OCI-LY7 (cell line): ENCODE measurements at regions not wholly inside any gene's neighbourhood (a gene's known extent, or its start where the extent isn't known, plus 50 kb on each side); places are given as distances from the start of the nearest gene placed in this dataset.

Source experiments
- BruUV-seq: library from RNA; stranded (reverse); fragments of 400-500 nt; replicated peaks from 2 replicates; lab custom pipeline; 2021; lab: Mats Ljungman, UMichigan
- CTCF ChIA-PET: fragments of 300-600 bp; sonication (Branson Sonifier 250); formaldehyde crosslinking; loops from one replicate; lab custom pipeline; 2022; ENCODE audit warnings: antibody characterized with exemption; ENCODE audit not compliant: unreplicated experiment; lab: Charles Lee
- POLR2A ChIA-PET: fragments of 300-600 bp; sonication (Branson Sonifier 250); formaldehyde crosslinking; loops from one replicate; lab custom pipeline; 2022; ENCODE audit warnings: antibody characterized with exemption; lab: Charles Lee
- DNase-seq: peaks from one replicate; pipeline ENCODE4 v3.0.0-alpha.2; 2015; ENCODE audit warnings: low spot score
- H2AFZ ChIP-seq: fragments of 200-600 bp; sonication (generic), shearing (Covaris generic); 2 replicates; pipeline ENCODE4 v1.6.1; 2014; ENCODE audit warnings: mild to moderate bottlenecking, antibody characterized with exemption, low read length, moderate library complexity
- H3K27ac ChIP-seq: fragments of 200-600 bp; sonication (generic); 2 replicates; pipeline ENCODE4 v1.5.1; 2014; ENCODE audit warnings: mixed run types, low read depth, mild to moderate bottlenecking, moderate library complexity, low read length, inconsistent platforms; ENCODE audit not compliant: poor library complexity, severe bottlenecking
- H3K36me3 ChIP-seq: fragments of 200-600 bp; sonication (generic); 2 replicates; pipeline ENCODE4 v1.6.1; 2014; ENCODE audit warnings: mild to moderate bottlenecking, antibody characterized with exemption, low read length, moderate library complexity, mixed read lengths; ENCODE audit not compliant: insufficient read depth
- H3K4me1 ChIP-seq: fragments of 200-600 bp; sonication (generic); 2 replicates; pipeline ENCODE4 v1.5.1; 2014; ENCODE audit warnings: mild to moderate bottlenecking, low read length; ENCODE audit not compliant: insufficient read depth, poor library complexity, severe bottlenecking
- H3K4me2 ChIP-seq: fragments of 200-600 bp; sonication (generic); 2 replicates; pipeline ENCODE4 v1.6.1; 2014; ENCODE audit warnings: mild to moderate bottlenecking, low read length
- H3K4me3 ChIP-seq: fragments of 200-600 bp; sonication (generic); 2 replicates; pipeline ENCODE4 v1.5.1; 2014; ENCODE audit warnings: mild to moderate bottlenecking, low read depth, low read length; ENCODE audit not compliant: poor library complexity, severe bottlenecking
- H3K79me2 ChIP-seq: fragments of 200-600 bp; sonication (generic); 2 replicates; pipeline ENCODE4 v1.6.1; 2016; ENCODE audit warnings: low read depth, mild to moderate bottlenecking, low read length, moderate library complexity, mixed read lengths; ENCODE audit not compliant: insufficient read depth
- H3K9me2 ChIP-seq: fragments of 200-600 bp; sonication (generic); 2 replicates; pipeline ENCODE4 v1.6.1; 2016; ENCODE audit warnings: mild to moderate bottlenecking, low read length, mixed read lengths; ENCODE audit not compliant: insufficient read depth
- H3K9me3 ChIP-seq: fragments of 200-600 bp; sonication (generic); 2 replicates; pipeline ENCODE4 v1.6.1; 2014; ENCODE audit warnings: mild to moderate bottlenecking, mixed run types, low read length, mixed read lengths
- H4K20me1 ChIP-seq: fragments of 200-600 bp; sonication (generic); 2 replicates; pipeline ENCODE4 v1.6.1; 2014; ENCODE audit warnings: mild to moderate bottlenecking, antibody characterized with exemption, low read length, moderate library complexity, mixed read lengths; ENCODE audit not compliant: insufficient read depth
- EZH2phosphoT487 ChIP-seq: fragments of 200-600 bp; sonication (generic); IDR thresholded peaks from 2 replicates; pipeline ENCODE4 v1.6.1; 2018; ENCODE audit warnings: low read depth, borderline replicate concordance, mild to moderate bottlenecking, mixed run types, antibody characterized with exemption, low read length, moderate library complexity, mixed read lengths
- intact Hi-C: fragments of 100-400 bp; cut with micrococcal nuclease; formaldehyde crosslinking; loops from one replicate; pipeline ENCODE4 v1.10.0; 2022; ENCODE audit not compliant: unreplicated experiment
- TF ChIP-seq, protein P1 (sequence below): fragments of 200-600 bp; sonication (generic); conservative IDR thresholded peaks from 2 replicates; pipeline ENCODE4 v1.5.1; 2014; ENCODE audit warnings: mild to moderate bottlenecking, antibody characterized with exemption, low read length, moderate library complexity, mixed read lengths

DNA sequence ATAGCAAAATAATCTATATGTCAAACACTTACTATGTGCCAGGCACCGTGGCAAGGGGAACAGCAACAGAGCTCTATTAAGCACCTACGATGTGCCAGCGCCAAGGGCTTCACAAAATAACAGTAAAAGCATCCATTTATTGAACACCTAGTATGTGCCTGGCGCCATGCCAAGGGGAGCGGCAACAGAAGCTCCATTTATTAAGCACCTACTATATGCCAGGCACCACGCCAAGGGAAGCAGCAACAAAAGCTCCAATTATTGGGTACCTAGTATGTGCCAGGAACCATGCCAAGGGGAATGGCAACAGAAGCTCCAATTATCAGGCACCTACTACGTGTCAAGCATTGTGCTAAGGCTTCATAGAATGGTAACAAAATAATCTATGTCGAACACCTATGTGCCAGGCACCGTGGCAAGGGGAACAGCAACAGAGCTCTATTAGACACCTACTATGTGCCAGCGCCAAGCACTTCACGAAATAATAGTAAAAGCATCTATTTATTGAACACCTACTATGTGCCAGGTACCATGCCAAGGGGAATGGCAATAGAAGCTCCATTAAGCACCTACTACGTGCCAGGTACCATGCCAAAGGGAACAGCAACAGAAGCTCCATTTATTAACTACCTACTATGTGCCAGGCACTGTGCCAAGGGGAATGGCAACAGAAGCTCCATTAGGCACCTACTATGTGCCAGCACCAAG is 107.7 kb downstream of the PTPRS start:
- no peak for DNase-seq
- POLR2A ChIA-PET: interaction anchor here (0.7 kb wide), 1 partner anchor 42 kb away, joined by 4 read pairs; no protein-coding TSS in a partner anchor
- intact Hi-C loops: no loop called here

DNA sequence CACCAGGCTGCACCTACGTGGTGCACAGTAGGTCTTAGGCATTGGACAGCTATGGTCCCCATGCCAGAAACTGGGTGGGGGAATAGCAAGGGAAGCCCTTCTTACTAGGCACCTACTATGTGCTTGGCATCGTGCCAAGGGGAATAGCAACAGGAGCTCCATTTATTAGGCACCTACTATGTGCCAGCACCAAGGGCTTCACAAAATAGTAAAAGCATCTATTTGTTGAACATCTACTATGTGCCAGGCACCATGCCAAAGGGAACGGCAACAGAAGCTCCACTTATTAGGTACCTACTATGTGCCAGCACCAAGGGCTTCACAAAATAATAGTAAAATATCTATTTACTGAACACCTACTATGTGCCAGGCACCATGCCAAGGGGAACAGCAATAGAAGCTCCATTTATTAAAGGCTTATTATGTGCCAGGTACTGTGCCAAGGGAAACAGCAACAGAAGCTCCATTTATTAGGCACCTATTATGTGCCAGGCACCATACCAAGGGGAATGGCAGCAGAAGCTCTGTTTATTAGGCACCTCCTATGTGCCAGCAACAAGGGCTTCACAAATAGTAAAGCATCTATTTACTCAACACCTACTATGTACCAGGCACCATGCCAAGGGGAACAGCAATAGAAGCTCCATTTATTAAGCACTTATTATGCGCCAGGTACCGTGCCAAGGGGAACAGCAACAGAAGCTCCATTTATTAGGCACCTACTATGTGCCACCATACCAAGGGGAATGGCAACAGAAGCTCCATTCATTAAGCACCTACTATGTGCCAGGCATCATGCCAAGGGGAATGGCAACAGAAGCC is 108.5 kb downstream of the PTPRS start:
- H3K9me2 ChIP-seq: no peaks in the 10 kb centered on the region
- DNase-seq: no peak
- intact Hi-C loops: no loop called here
- H3K4me3 ChIP-seq: no peak overlapping the region
- no peaks in the 10 kb centered on the region for H3K79me2 ChIP-seq
- no peaks in the 10 kb centered on the region for H3K9me3 ChIP-seq
- no TSS peak for BruUV-seq
- no peak overlapping the region for H3K27ac ChIP-seq
- H4K20me1 ChIP-seq: no peaks in the 10 kb centered on the region
- ChIA-PET CTCF (no interaction called here), POLR2A (interaction anchor here (0.7 kb wide), 1 partner anchor 42 kb away, joined by 4 read pairs; no protein-coding TSS in a partner anchor)
- TF ChIP-seq, protein P1, sequence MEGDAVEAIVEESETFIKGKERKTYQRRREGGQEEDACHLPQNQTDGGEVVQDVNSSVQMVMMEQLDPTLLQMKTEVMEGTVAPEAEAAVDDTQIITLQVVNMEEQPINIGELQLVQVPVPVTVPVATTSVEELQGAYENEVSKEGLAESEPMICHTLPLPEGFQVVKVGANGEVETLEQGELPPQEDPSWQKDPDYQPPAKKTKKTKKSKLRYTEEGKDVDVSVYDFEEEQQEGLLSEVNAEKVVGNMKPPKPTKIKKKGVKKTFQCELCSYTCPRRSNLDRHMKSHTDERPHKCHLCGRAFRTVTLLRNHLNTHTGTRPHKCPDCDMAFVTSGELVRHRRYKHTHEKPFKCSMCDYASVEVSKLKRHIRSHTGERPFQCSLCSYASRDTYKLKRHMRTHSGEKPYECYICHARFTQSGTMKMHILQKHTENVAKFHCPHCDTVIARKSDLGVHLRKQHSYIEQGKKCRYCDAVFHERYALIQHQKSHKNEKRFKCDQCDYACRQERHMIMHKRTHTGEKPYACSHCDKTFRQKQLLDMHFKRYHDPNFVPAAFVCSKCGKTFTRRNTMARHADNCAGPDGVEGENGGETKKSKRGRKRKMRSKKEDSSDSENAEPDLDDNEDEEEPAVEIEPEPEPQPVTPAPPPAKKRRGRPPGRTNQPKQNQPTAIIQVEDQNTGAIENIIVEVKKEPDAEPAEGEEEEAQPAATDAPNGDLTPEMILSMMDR: no peak
- no peak for TF ChIP-seq EZH2phosphoT487
- no peaks in the 10 kb centered on the region for H3K4me1 ChIP-seq
- H3K4me2 ChIP-seq: no peak overlapping the region
- H2AFZ ChIP-seq: no peak overlapping the region
- H3K36me3 ChIP-seq: no peaks in the 10 kb centered on the region

More for the DNA sequence above, 107.7 kb downstream of the PTPRS start:
- Histone ChIP-seq H3K36me3 (peaks cover 2% of the 10 kb centered on the region; the same call in 1 of the 2 replicates), H3K79me2 (no peaks in the 10 kb centered on the region), H3K4me2 (no peak overlapping the region), H3K9me2 (no peaks in the 10 kb centered on the region), H3K4me3 (no peak overlapping the region), H3K27ac (no peak overlapping the region), H3K4me1 (no peaks in the 10 kb centered on the region), H4K20me1 (no peaks in the 10 kb centered on the region), H3K9me3 (no peaks in the 10 kb centered on the region), H2AFZ (no peak overlapping the region)
- CTCF ChIA-PET: interaction anchor here (0.6 kb wide), 1 partner anchor 10 kb away, joined by 4 read pairs; no protein-coding TSS in a partner anchor
- no peak for TF ChIP-seq EZH2phosphoT487
- TF ChIP-seq, protein P1: no peak
- BruUV-seq: no TSS peak
